OCI-LY7 (cell line): ENCODE measurements at regions not wholly inside any gene's neighbourhood (a gene's known extent, or its start where the extent isn't known, plus 50 kb on each side); places are given as distances from the start of the nearest gene placed in this dataset.

Source experiments
- EZH2phosphoT487 ChIP-seq: fragments of 200-600 bp; sonication (generic); IDR thresholded peaks from 2 replicates; pipeline ENCODE4 v1.6.1; 2018; ENCODE audit warnings: low read depth, borderline replicate concordance, mild to moderate bottlenecking, mixed run types, antibody characterized with exemption, low read length, moderate library complexity, mixed read lengths
- TF ChIP-seq, protein P1 (sequence below): fragments of 200-600 bp; sonication (generic); conservative IDR thresholded peaks from 2 replicates; pipeline ENCODE4 v1.5.1; 2014; ENCODE audit warnings: mild to moderate bottlenecking, antibody characterized with exemption, low read length, moderate library complexity, mixed read lengths

DNA sequence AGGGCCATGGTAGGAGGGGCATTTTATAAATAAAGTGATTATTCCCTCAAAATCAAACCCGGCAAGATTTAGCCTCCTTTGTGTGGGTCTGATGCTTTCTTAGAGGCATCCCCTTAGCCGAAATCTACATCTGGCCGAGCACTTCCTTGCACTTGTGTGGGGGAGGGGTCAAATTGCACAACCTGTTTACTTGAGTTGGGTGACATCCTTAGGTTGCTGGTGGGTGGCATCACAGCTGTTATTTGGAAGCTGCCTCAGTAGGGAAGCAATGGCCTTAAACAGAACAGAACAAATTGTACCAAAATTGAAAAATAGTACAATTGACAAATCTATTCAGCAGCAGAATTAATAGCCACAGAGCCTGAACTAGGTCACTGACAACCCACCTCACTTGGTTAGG lies 546.1 kb downstream of the SNAPC1 start:
- TF ChIP-seq, protein P1, sequence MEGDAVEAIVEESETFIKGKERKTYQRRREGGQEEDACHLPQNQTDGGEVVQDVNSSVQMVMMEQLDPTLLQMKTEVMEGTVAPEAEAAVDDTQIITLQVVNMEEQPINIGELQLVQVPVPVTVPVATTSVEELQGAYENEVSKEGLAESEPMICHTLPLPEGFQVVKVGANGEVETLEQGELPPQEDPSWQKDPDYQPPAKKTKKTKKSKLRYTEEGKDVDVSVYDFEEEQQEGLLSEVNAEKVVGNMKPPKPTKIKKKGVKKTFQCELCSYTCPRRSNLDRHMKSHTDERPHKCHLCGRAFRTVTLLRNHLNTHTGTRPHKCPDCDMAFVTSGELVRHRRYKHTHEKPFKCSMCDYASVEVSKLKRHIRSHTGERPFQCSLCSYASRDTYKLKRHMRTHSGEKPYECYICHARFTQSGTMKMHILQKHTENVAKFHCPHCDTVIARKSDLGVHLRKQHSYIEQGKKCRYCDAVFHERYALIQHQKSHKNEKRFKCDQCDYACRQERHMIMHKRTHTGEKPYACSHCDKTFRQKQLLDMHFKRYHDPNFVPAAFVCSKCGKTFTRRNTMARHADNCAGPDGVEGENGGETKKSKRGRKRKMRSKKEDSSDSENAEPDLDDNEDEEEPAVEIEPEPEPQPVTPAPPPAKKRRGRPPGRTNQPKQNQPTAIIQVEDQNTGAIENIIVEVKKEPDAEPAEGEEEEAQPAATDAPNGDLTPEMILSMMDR, result no peak
- TF ChIP-seq EZH2phosphoT487, result no peak
